ENCODE measurements at regions not wholly inside any gene's neighbourhood (a gene's known extent, or its start where the extent isn't known, plus 50 kb on each side); places are given as distances from the start of the nearest gene placed in this dataset.

GRCh38 chr15:79592126-79592525, 160.0 kb downstream of the MINAR1 start:
- Histone ChIP-seq H2AK5ac (ENCODE audit: low read depth, low read length) (no peak overlapping the region), H2AFZ (ENCODE audit: low read length) (no peak overlapping the region), H3K79me1 (ENCODE audit: low read depth, low read length) (no peaks in the 10 kb centered on the region), H3K9ac (ENCODE audit: low read depth, low read length, poor library complexity) (no peak overlapping the region), H3K27ac (replicated peaks; ENCODE audit: low read length) (no peak overlapping the region), H4K8ac (ENCODE audit: low read depth, low read length) (no peak overlapping the region), H3K4me3 (ENCODE audit: low read length in 2 of 2) (no peak overlapping the region), H3K9me3 (replicated peaks in 1 of 2; ENCODE audit: control insufficient read depth in 2 of 2, insufficient read depth in 1 of 2, low read depth in 1 of 2, low read length in 2 of 2) (no peaks in the 10 kb centered on the region), H3K4ac (ENCODE audit: low read length) (no peak overlapping the region), H3K18ac (ENCODE audit: low read length) (no peak overlapping the region), H3K23ac (ENCODE audit: low read depth, low read length, poor library complexity) (no peak overlapping the region), H3K27me3 (ENCODE audit: control insufficient read depth in 3 of 3, insufficient read depth in 3 of 3, low read depth in 1 of 3, low read length in 3 of 3) (peaks cover 0 to 8% (median 0%) of the 10 kb centered on the region in 3 experiments), H3K14ac (ENCODE audit: low read length) (no peak overlapping the region), H2BK12ac (ENCODE audit: low read length) (no peak overlapping the region), H2BK120ac (ENCODE audit: low read depth, low read length) (no peak overlapping the region), H3K36me3 (replicated peaks in 1 of 2; ENCODE audit: control insufficient read depth in 2 of 2, insufficient read depth in 2 of 2, low read length in 2 of 2) (no peaks in the 10 kb centered on the region), H2BK5ac (ENCODE audit: low read length) (no peak overlapping the region), H3K4me2 (ENCODE audit: insufficient read depth, low read length, poor library complexity, severe bottlenecking) (no peak overlapping the region), H2BK15ac (ENCODE audit: low read length) (no peak overlapping the region), H4K91ac (ENCODE audit: low read depth, low read length, poor library complexity) (no peak overlapping the region), H3K4me1 (ENCODE audit: control insufficient read depth in 2 of 2, insufficient read depth in 1 of 2, low read depth in 1 of 2, low read length in 2 of 2) (no peaks in the 10 kb centered on the region)
- WGBS, 2 donors (ENCODE audit: extremely low coverage in 2 of 2, insufficient read length in 2 of 2, insufficient replicate concordance in 1 of 2): no CpG with 5 or more reads among the region's 6 CpGs
- no peak for DNase-seq (ENCODE audit: low spot score)

- H3K27ac ChIP-seq (replicated peaks; ENCODE audit: low read length): no peak overlapping the region
- H3K9me3 ChIP-seq (replicated peaks in 1 of 2; ENCODE audit: control insufficient read depth in 2 of 2, insufficient read depth in 1 of 2, low read depth in 1 of 2, low read length in 2 of 2): no peaks in the 10 kb centered on the region
- H2BK120ac ChIP-seq (ENCODE audit: low read depth, low read length): no peak overlapping the region
- H2BK5ac ChIP-seq (ENCODE audit: low read length): no peak overlapping the region
- H2BK12ac ChIP-seq (ENCODE audit: low read length): no peak overlapping the region
- H3K9ac ChIP-seq (ENCODE audit: low read depth, low read length, poor library complexity): no peak overlapping the region
- H3K36me3 ChIP-seq (replicated peaks in 1 of 2; ENCODE audit: control insufficient read depth in 2 of 2, insufficient read depth in 2 of 2, low read length in 2 of 2): no peaks in the 10 kb centered on the region
- H3K18ac ChIP-seq (ENCODE audit: low read length): no peak overlapping the region
- no peak overlapping the region for H3K4me3 ChIP-seq (ENCODE audit: low read length in 2 of 2)
- H3K27me3 ChIP-seq (ENCODE audit: control insufficient read depth in 3 of 3, insufficient read depth in 3 of 3, low read depth in 1 of 3, low read length in 3 of 3): peaks cover 0 to 6% (median 0%) of the 10 kb centered on the region in 3 experiments
- no peak overlapping the region for H2AK5ac ChIP-seq (ENCODE audit: low read depth, low read length)
- no CpG with 5 or more reads among the region's 4 CpGs for WGBS, 2 donors (ENCODE audit: extremely low coverage in 2 of 2, insufficient read length in 2 of 2, insufficient replicate concordance in 1 of 2)
- no peak overlapping the region for H3K23ac ChIP-seq (ENCODE audit: low read depth, low read length, poor library complexity)
- H2BK15ac ChIP-seq (ENCODE audit: low read length): no peak overlapping the region
- no peak for DNase-seq (ENCODE audit: low spot score)
- no peaks in the 10 kb centered on the region for H3K79me1 ChIP-seq (ENCODE audit: low read depth, low read length)
- no peak overlapping the region for H3K14ac ChIP-seq (ENCODE audit: low read length)
- H4K91ac ChIP-seq (ENCODE audit: low read depth, low read length, poor library complexity): no peak overlapping the region
- H2AFZ ChIP-seq (ENCODE audit: low read length): no peak overlapping the region
- H3K4me2 ChIP-seq (ENCODE audit: insufficient read depth, low read length, poor library complexity, severe bottlenecking): no peak overlapping the region
- H3K4me1 ChIP-seq (ENCODE audit: control insufficient read depth in 2 of 2, insufficient read depth in 1 of 2, low read depth in 1 of 2, low read length in 2 of 2): no peaks in the 10 kb centered on the region
- no peak overlapping the region for H4K8ac ChIP-seq (ENCODE audit: low read depth, low read length)
- H3K4ac ChIP-seq (ENCODE audit: low read length): no peak overlapping the region
These were observed 161.2 kb downstream of the MINAR1 start for GRCh38 chr15:79593119-79593869.

- Histone ChIP-seq H3K4me2 (ENCODE audit: insufficient read depth, low read length, poor library complexity, severe bottlenecking) (no peak overlapping the region), H3K9ac (ENCODE audit: low read depth, low read length, poor library complexity) (no peak overlapping the region), H3K4me3 (ENCODE audit: low read length in 2 of 2) (no peak overlapping the region), H4K91ac (ENCODE audit: low read depth, low read length, poor library complexity) (no peak overlapping the region), H3K27me3 (ENCODE audit: control insufficient read depth in 3 of 3, insufficient read depth in 3 of 3, low read depth in 1 of 3, low read length in 3 of 3) (peaks cover 0 to 4% (median 0%) of the 10 kb centered on the region in 3 experiments), H3K36me3 (replicated peaks in 1 of 2; ENCODE audit: control insufficient read depth in 2 of 2, insufficient read depth in 2 of 2, low read length in 2 of 2) (no peaks in the 10 kb centered on the region), H2BK5ac (ENCODE audit: low read length) (no peak overlapping the region), H2AK5ac (ENCODE audit: low read depth, low read length) (no peak overlapping the region), H3K27ac (replicated peaks; ENCODE audit: low read length) (no peak overlapping the region), H3K9me3 (replicated peaks in 1 of 2; ENCODE audit: control insufficient read depth in 2 of 2, insufficient read depth in 1 of 2, low read depth in 1 of 2, low read length in 2 of 2) (no peaks in the 10 kb centered on the region), H2BK120ac (ENCODE audit: low read depth, low read length) (no peak overlapping the region), H3K14ac (ENCODE audit: low read length) (no peak overlapping the region), H3K4ac (ENCODE audit: low read length) (no peak overlapping the region), H3K18ac (ENCODE audit: low read length) (no peak overlapping the region), H2AFZ (ENCODE audit: low read length) (no peak overlapping the region), H2BK15ac (ENCODE audit: low read length) (no peak overlapping the region), H3K23ac (ENCODE audit: low read depth, low read length, poor library complexity) (no peak overlapping the region), H2BK12ac (ENCODE audit: low read length) (no peak overlapping the region), H3K79me1 (ENCODE audit: low read depth, low read length) (no peaks in the 10 kb centered on the region), H3K4me1 (ENCODE audit: control insufficient read depth in 2 of 2, insufficient read depth in 1 of 2, low read depth in 1 of 2, low read length in 2 of 2) (no peaks in the 10 kb centered on the region), H4K8ac (ENCODE audit: low read depth, low read length) (no peak overlapping the region)
- DNase-seq (ENCODE audit: low spot score): no peak
- no CpG with 5 or more reads among the region's 6 CpGs for WGBS, 2 donors (ENCODE audit: extremely low coverage in 2 of 2, insufficient read length in 2 of 2, insufficient replicate concordance in 1 of 2)
These were observed 163.2 kb downstream of the MINAR1 start for GRCh38 chr15:79595306-79595705.

DNA sequence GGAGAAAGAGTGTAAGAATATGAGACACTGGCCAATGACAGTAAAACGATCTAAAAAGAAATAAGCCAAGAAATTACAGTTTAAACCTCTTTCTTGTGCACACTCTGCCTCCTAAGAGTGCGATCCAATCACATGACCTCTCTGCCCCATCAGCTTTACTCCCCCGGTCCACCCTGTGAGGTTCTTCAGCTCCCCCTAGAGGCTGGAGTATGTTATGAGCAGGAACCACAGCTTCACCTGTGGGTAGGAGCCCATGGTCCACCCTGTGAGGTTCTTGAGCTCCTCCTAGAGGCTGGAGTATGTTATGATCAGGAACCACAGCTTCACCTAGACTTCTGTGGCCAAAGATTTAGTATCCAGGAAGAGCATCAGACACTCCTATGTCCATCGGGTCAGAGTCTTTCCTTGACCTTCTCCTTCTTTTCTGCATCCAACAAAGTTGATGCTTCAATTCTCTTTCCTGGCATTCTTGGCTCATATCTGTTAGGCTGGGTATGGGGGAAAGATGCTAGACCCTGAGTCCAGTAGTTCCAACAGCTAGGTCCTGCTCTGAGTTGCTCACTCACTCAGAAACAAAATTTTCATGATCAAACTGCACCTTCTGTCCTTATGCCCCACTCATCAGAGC, 164.0 kb downstream of the MINAR1 start:
- no peaks in the 10 kb centered on the region for H3K36me3 ChIP-seq (replicated peaks in 1 of 2; ENCODE audit: control insufficient read depth in 2 of 2, insufficient read depth in 2 of 2, low read length in 2 of 2)
- no peaks in the 10 kb centered on the region for H3K9me3 ChIP-seq (replicated peaks in 1 of 2; ENCODE audit: control insufficient read depth in 2 of 2, insufficient read depth in 1 of 2, low read depth in 1 of 2, low read length in 2 of 2)
- no peak overlapping the region for H2BK15ac ChIP-seq (ENCODE audit: low read length)
- no CpG with 5 or more reads among the region's 4 CpGs for WGBS, 2 donors (ENCODE audit: extremely low coverage in 2 of 2, insufficient read length in 2 of 2, insufficient replicate concordance in 1 of 2)
- no peak overlapping the region for H3K4me3 ChIP-seq (ENCODE audit: low read length in 2 of 2)
- H4K91ac ChIP-seq (ENCODE audit: low read depth, low read length, poor library complexity): no peak overlapping the region
- no peak overlapping the region for H3K9ac ChIP-seq (ENCODE audit: low read depth, low read length, poor library complexity)
- no peak overlapping the region for H3K18ac ChIP-seq (ENCODE audit: low read length)
- peak; percentile 74 for DNase-seq (ENCODE audit: low spot score)
- H3K23ac ChIP-seq (ENCODE audit: low read depth, low read length, poor library complexity): no peak overlapping the region
- H2BK120ac ChIP-seq (ENCODE audit: low read depth, low read length): no peak overlapping the region
- no peak overlapping the region for H3K27ac ChIP-seq (replicated peaks; ENCODE audit: low read length)
- no peak overlapping the region for H4K8ac ChIP-seq (ENCODE audit: low read depth, low read length)
- no peak overlapping the region for H2BK12ac ChIP-seq (ENCODE audit: low read length)
- no peak overlapping the region for H3K4me2 ChIP-seq (ENCODE audit: insufficient read depth, low read length, poor library complexity, severe bottlenecking)
- H3K4ac ChIP-seq (ENCODE audit: low read length): no peak overlapping the region
- H3K27me3 ChIP-seq (ENCODE audit: control insufficient read depth in 3 of 3, insufficient read depth in 3 of 3, low read depth in 1 of 3, low read length in 3 of 3): no peaks in the 10 kb centered on the region
- no peaks in the 10 kb centered on the region for H3K79me1 ChIP-seq (ENCODE audit: low read depth, low read length)
- no peak overlapping the region for H2AFZ ChIP-seq (ENCODE audit: low read length)
- no peak overlapping the region for H2AK5ac ChIP-seq (ENCODE audit: low read depth, low read length)
- no peak overlapping the region for H3K14ac ChIP-seq (ENCODE audit: low read length)
- H3K4me1 ChIP-seq (ENCODE audit: control insufficient read depth in 2 of 2, insufficient read depth in 1 of 2, low read depth in 1 of 2, low read length in 2 of 2): no peaks in the 10 kb centered on the region
- H2BK5ac ChIP-seq (ENCODE audit: low read length): no peak overlapping the region
